Ectodermal cell (in vitro differentiated cells): ENCODE measurements at regions not wholly inside any gene's neighbourhood (a gene's known extent, or its start where the extent isn't known, plus 50 kb on each side); places are given as distances from the start of the nearest gene placed in this dataset.

ENCODE experiments used
- H3K27ac ChIP-seq: 2 replicates; pipeline ENCODE4 v1.7.0; 2013; ENCODE audit warnings: mild to moderate bottlenecking, low read depth, low read length; ENCODE audit not compliant: insufficient read depth, poor library complexity, severe bottlenecking
- H3K27me3 ChIP-seq: 2 replicates; pipeline ENCODE4 v1.7.0; 2013; ENCODE audit warnings: mild to moderate bottlenecking, low read length; ENCODE audit not compliant: insufficient read depth, control insufficient read depth, poor library complexity, severe bottlenecking
- H3K36me3 ChIP-seq: one replicate; pipeline ENCODE4 v1.7.0; 2013; ENCODE audit warnings: low read length; ENCODE audit not compliant: control insufficient read depth, insufficient read depth
- H3K4me1 ChIP-seq: one replicate; pipeline ENCODE4 v1.7.0; 2013; ENCODE audit warnings: low read length; ENCODE audit not compliant: control insufficient read depth, insufficient read depth
- H3K4me3 ChIP-seq: 2 replicates; pipeline ENCODE4 v1.7.0; 2013; ENCODE audit warnings: low read depth, low read length, control low read depth; ENCODE audit not compliant: insufficient read depth
- H3K9me3 ChIP-seq: 2 replicates; pipeline ENCODE4 v1.7.0; 2013; ENCODE audit warnings: mild to moderate bottlenecking, low read length, moderate library complexity; ENCODE audit not compliant: control insufficient read depth
- WGBS, 2 experiments: methylation state at CpG; one replicate each; pipeline ENCODE4 v1.1.7; 2013; ENCODE audit warnings: missing lambda C conversion rate in 2 of 2; 5-methylcytosine and 5-hydroxymethylcytosine counted together

- no peaks in the 10 kb centered on the region for H3K27me3 ChIP-seq
- no peaks in the 10 kb centered on the region for H3K36me3 ChIP-seq
- WGBS, 2 experiments = 93 to 94% methylated on average over 13 of the region's 13 CpGs
- H3K27ac ChIP-seq = no peak overlapping the region
- no peak overlapping the region for H3K4me3 ChIP-seq
- H3K9me3 ChIP-seq = no peaks in the 10 kb centered on the region
- H3K4me1 ChIP-seq = no peaks in the 10 kb centered on the region
These were observed 211.4 kb upstream of the SALL3 start for GRCh38 chr18:78768221-78768620.

- no peaks in the 10 kb centered on the region for H3K36me3 ChIP-seq
- no peaks in the 10 kb centered on the region for H3K4me1 ChIP-seq
- H3K9me3 ChIP-seq = no peaks in the 10 kb centered on the region
- no peak overlapping the region for H3K4me3 ChIP-seq
- WGBS, 2 experiments = 89 to 90% methylated on average over 25 of the region's 25 CpGs
- no peaks in the 10 kb centered on the region for H3K27me3 ChIP-seq
- no peak overlapping the region for H3K27ac ChIP-seq
These were observed 210.7 kb upstream of the SALL3 start for GRCh38 chr18:78768656-78769501.

GRCh38 chr18:78769502-78770105, 210.0 kb upstream of the SALL3 start:
- Histone ChIP-seq H3K27ac (no peak overlapping the region), H3K36me3 (no peaks in the 10 kb centered on the region), H3K4me1 (no peaks in the 10 kb centered on the region), H3K27me3 (no peaks in the 10 kb centered on the region), H3K9me3 (no peaks in the 10 kb centered on the region), H3K4me3 (no peak overlapping the region)
- 82% methylated on average over 18 of the region's 18 CpGs for WGBS, 2 experiments

- Histone ChIP-seq H3K36me3 (no peaks in the 10 kb centered on the region), H3K27ac (no peak overlapping the region), H3K27me3 (no peaks in the 10 kb centered on the region), H3K4me3 (no peak overlapping the region), H3K9me3 (no peaks in the 10 kb centered on the region), H3K4me1 (no peaks in the 10 kb centered on the region)
- WGBS, 2 experiments = 82 to 87% methylated on average over 21 of the region's 21 CpGs
These were observed 209.3 kb upstream of the SALL3 start for GRCh38 chr18:78770139-78770822.

- Histone ChIP-seq H3K36me3 (no peaks in the 10 kb centered on the region), H3K27ac (no peak overlapping the region), H3K9me3 (no peaks in the 10 kb centered on the region), H3K4me3 (no peak overlapping the region), H3K27me3 (no peaks in the 10 kb centered on the region), H3K4me1 (no peaks in the 10 kb centered on the region)
- 86 to 91% methylated on average over 12 of the region's 12 CpGs for WGBS, 2 experiments
These were observed 208.8 kb upstream of the SALL3 start for GRCh38 chr18:78770823-78771139.

GRCh38 chr18:78771496-78772359, 207.9 kb upstream of the SALL3 start:
- no peaks in the 10 kb centered on the region for H3K36me3 ChIP-seq
- H3K27ac ChIP-seq = no peak overlapping the region
- H3K27me3 ChIP-seq = no peaks in the 10 kb centered on the region
- WGBS, 2 experiments = 95 to 96% methylated on average over 22 of the region's 22 CpGs
- no peaks in the 10 kb centered on the region for H3K9me3 ChIP-seq
- H3K4me3 ChIP-seq = no peak overlapping the region
- H3K4me1 ChIP-seq = no peaks in the 10 kb centered on the region

GRCh38 chr18:78772360-78773302, 207.0 kb upstream of the SALL3 start:
- H3K9me3 ChIP-seq = no peaks in the 10 kb centered on the region
- no peaks in the 10 kb centered on the region for H3K27me3 ChIP-seq
- H3K36me3 ChIP-seq = no peaks in the 10 kb centered on the region
- 89 to 90% methylated on average over 26 of the region's 26 CpGs for WGBS, 2 experiments
- H3K4me1 ChIP-seq = no peaks in the 10 kb centered on the region
- H3K27ac ChIP-seq = no peak overlapping the region
- H3K4me3 ChIP-seq = no peak overlapping the region

- no peak overlapping the region for H3K27ac ChIP-seq
- 91 to 92% methylated on average over 7 of the region's 7 CpGs for WGBS, 2 experiments
- H3K36me3 ChIP-seq = no peaks in the 10 kb centered on the region
- no peak overlapping the region for H3K4me3 ChIP-seq
- H3K4me1 ChIP-seq = no peaks in the 10 kb centered on the region
- H3K9me3 ChIP-seq = no peaks in the 10 kb centered on the region
- H3K27me3 ChIP-seq = no peaks in the 10 kb centered on the region
These were observed 206.3 kb upstream of the SALL3 start for GRCh38 chr18:78773303-78773755.

GRCh38 chr18:78773819-78774218, 205.8 kb upstream of the SALL3 start:
- Histone ChIP-seq H3K9me3 (no peaks in the 10 kb centered on the region), H3K27me3 (no peaks in the 10 kb centered on the region), H3K36me3 (no peaks in the 10 kb centered on the region), H3K4me1 (no peaks in the 10 kb centered on the region), H3K27ac (no peak overlapping the region), H3K4me3 (no peak overlapping the region)
- 85 to 92% methylated on average over 6 to 9 of the region's 9 CpGs for WGBS, 2 experiments
